ENCODE measurements at regions not wholly inside any gene's neighbourhood (a gene's known extent, or its start where the extent isn't known, plus 50 kb on each side); places are given as distances from the start of the nearest gene placed in this dataset.

- no peaks in the 10 kb centered on the region for H3K36me3 ChIP-seq (ENCODE audit: control insufficient read depth in 1 of 2, insufficient read depth in 2 of 2, low read length in 2 of 2)
- BruUV-seq (replicated peaks), result no TSS peak
- H2AFZ ChIP-seq (ENCODE audit: low read depth, low read length, poor library complexity, severe bottlenecking), result peak overlapping the region; percentile 41
- H3K79me2 ChIP-seq (ENCODE audit: insufficient read depth, low read length), result no peaks in the 10 kb centered on the region
- ChIA-PET POLR2A (no interaction called here), RAD21 (ENCODE audit: low non-redundant PET in 1 of 2, low total read pairs in 2 of 2, uncharacterized antibody in 2 of 2, unreplicated experiment in 2 of 2) (no interaction called here), CTCF (no interaction called here)
- no peak overlapping the region for H3K4me3 ChIP-seq (replicated peaks in 1 of 2; ENCODE audit: low read depth in 1 of 2, low read length in 2 of 2)
- no peaks in the 10 kb centered on the region for H4K20me1 ChIP-seq (ENCODE audit: insufficient read depth)
- TF ChIP-seq ELF1 (IDR thresholded peaks at IDR 0.05; ENCODE audit: borderline replicate concordance, low read depth), result no peak
- TF ChIP-seq POLR2AphosphoS5 (IDR thresholded peaks at IDR 0.05; ENCODE audit: low read depth, low read length), result no peak
- no peak for TF ChIP-seq EGR1 (IDR thresholded peaks at IDR 0.05; ENCODE audit: low read depth)
- no peak for TF ChIP-seq SRF (IDR thresholded peaks at IDR 0.05; ENCODE audit: low read depth)
- no peak for TF ChIP-seq EZH2 (IDR thresholded peaks at IDR 0.05)
- no peak for TF ChIP-seq ZFX (IDR thresholded peaks at IDR 0.05)
- no peak for TF ChIP-seq TCF7L2 (IDR thresholded peaks at IDR 0.05; ENCODE audit: borderline replicate concordance, extremely low read depth, insufficient read depth, insufficient read length)
- DNase-seq (ENCODE audit: low read depth, low spot score), result no peak
- no peaks in the 10 kb centered on the region for H3K9me2 ChIP-seq (ENCODE audit: insufficient read depth)
- no peak overlapping the region for H3K4me2 ChIP-seq (ENCODE audit: low read length)
- H3K9ac ChIP-seq (ENCODE audit: low read length), result no peak overlapping the region
- H3K9me3 ChIP-seq (ENCODE audit: control insufficient read depth in 1 of 2, insufficient read depth in 1 of 2, low read depth in 1 of 2, low read length in 2 of 2), result no peaks in the 10 kb centered on the region
- ATAC-seq, result no peak
- no peak overlapping the region for H3K27ac ChIP-seq (ENCODE audit: low read depth, low read length)
- no peaks in the 10 kb centered on the region for H3K27me3 ChIP-seq (ENCODE audit: insufficient read depth, low read length)
- no peaks in the 10 kb centered on the region for H3K4me1 ChIP-seq (ENCODE audit: control insufficient read depth in 1 of 2, insufficient read depth in 2 of 2, low read length in 2 of 2)
- intact Hi-C loops (cut with micrococcal nuclease), result no loop called here
These were observed 159.5 kb upstream of the CHD1 start for GRCh38 chr5:99088309-99088708.

- no peak for ATAC-seq
- no peak overlapping the region for H2AFZ ChIP-seq (ENCODE audit: low read depth, low read length, poor library complexity, severe bottlenecking)
- no peak for TF ChIP-seq ZFX (IDR thresholded peaks at IDR 0.05)
- TF ChIP-seq JUND (IDR thresholded peaks at IDR 0.05), result no peak
- no peak for TF ChIP-seq MAX (IDR thresholded peaks at IDR 0.05)
- no peak for TF ChIP-seq RAD21 (IDR thresholded peaks at IDR 0.05; ENCODE audit: low read depth)
- no peak for TF ChIP-seq POLR2AphosphoS5 (IDR thresholded peaks at IDR 0.05; ENCODE audit: low read depth, low read length)
- no peak for TF ChIP-seq ZNF274 (IDR thresholded peaks at IDR 0.05; ENCODE audit: low read depth, low read length)
- TF ChIP-seq, protein P1, sequence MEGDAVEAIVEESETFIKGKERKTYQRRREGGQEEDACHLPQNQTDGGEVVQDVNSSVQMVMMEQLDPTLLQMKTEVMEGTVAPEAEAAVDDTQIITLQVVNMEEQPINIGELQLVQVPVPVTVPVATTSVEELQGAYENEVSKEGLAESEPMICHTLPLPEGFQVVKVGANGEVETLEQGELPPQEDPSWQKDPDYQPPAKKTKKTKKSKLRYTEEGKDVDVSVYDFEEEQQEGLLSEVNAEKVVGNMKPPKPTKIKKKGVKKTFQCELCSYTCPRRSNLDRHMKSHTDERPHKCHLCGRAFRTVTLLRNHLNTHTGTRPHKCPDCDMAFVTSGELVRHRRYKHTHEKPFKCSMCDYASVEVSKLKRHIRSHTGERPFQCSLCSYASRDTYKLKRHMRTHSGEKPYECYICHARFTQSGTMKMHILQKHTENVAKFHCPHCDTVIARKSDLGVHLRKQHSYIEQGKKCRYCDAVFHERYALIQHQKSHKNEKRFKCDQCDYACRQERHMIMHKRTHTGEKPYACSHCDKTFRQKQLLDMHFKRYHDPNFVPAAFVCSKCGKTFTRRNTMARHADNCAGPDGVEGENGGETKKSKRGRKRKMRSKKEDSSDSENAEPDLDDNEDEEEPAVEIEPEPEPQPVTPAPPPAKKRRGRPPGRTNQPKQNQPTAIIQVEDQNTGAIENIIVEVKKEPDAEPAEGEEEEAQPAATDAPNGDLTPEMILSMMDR (IDR thresholded peaks at IDR 0.05 in 2 of 3, conservative IDR thresholded peaks at IDR 0.05 in 1 of 3; ENCODE audit: borderline replicate concordance in 1 of 3, insufficient read depth in 1 of 3, low read depth in 2 of 3, low read length in 2 of 3), result no peak
- no peak for TF ChIP-seq SP1 (IDR thresholded peaks at IDR 0.05; ENCODE audit: low read depth)
- no peak for TF ChIP-seq SRF (IDR thresholded peaks at IDR 0.05; ENCODE audit: low read depth)
- TF ChIP-seq POLR2A (IDR thresholded peaks at IDR 0.05; ENCODE audit: borderline replicate concordance, extremely low read depth, insufficient read depth, insufficient read length), result no peak
- no peak for TF ChIP-seq YY1 (IDR thresholded peaks at IDR 0.05; ENCODE audit: extremely low read depth, insufficient replicate concordance, low read depth, low read length)
- no peak for TF ChIP-seq ZBTB33 (IDR thresholded peaks at IDR 0.05; ENCODE audit: extremely low read depth, insufficient replicate concordance, low read length)
- no peak for TF ChIP-seq EGR1 (IDR thresholded peaks at IDR 0.05; ENCODE audit: low read depth)
- TF ChIP-seq SIN3A (IDR thresholded peaks at IDR 0.05; ENCODE audit: low read depth), result no peak
- no peak for TF ChIP-seq CBX3 (IDR thresholded peaks at IDR 0.05; ENCODE audit: low read depth)
These were observed 154.4 kb upstream of the CHD1 start for GRCh38 chr5:99083197-99083596.

More at GRCh38 chr5:99083197-99083596, 154.4 kb upstream of the CHD1 start:
- ChIA-PET CTCF (interaction anchor here (1.4 kb wide), 1 partner anchor 23 kb away, joined by 3 read pairs; no protein-coding TSS in a partner anchor), POLR2A (no interaction called here), RAD21 (ENCODE audit: low non-redundant PET in 1 of 2, low total read pairs in 2 of 2, uncharacterized antibody in 2 of 2, unreplicated experiment in 2 of 2) (no interaction called here)
- H3K9me2 ChIP-seq (ENCODE audit: insufficient read depth), result no peaks in the 10 kb centered on the region
- no peak overlapping the region for H3K4me2 ChIP-seq (ENCODE audit: low read length)
- BruUV-seq (replicated peaks), result no TSS peak
- no peak overlapping the region for H3K4me3 ChIP-seq (replicated peaks in 1 of 2; ENCODE audit: low read depth in 1 of 2, low read length in 2 of 2)
- H3K4me1 ChIP-seq (ENCODE audit: control insufficient read depth in 1 of 2, insufficient read depth in 2 of 2, low read length in 2 of 2), result no peaks in the 10 kb centered on the region
- H4K20me1 ChIP-seq (ENCODE audit: insufficient read depth), result no peaks in the 10 kb centered on the region
- H3K9ac ChIP-seq (ENCODE audit: low read length), result no peak overlapping the region
- H3K79me2 ChIP-seq (ENCODE audit: insufficient read depth, low read length), result no peaks in the 10 kb centered on the region
- no peak overlapping the region for H3K27ac ChIP-seq (ENCODE audit: low read depth, low read length)
- no peaks in the 10 kb centered on the region for H3K36me3 ChIP-seq (ENCODE audit: control insufficient read depth in 1 of 2, insufficient read depth in 2 of 2, low read length in 2 of 2)
- DNase-seq (ENCODE audit: low read depth, low spot score), result no peak
- H3K27me3 ChIP-seq (ENCODE audit: insufficient read depth, low read length), result no peaks in the 10 kb centered on the region
- no peaks in the 10 kb centered on the region for H3K9me3 ChIP-seq (ENCODE audit: control insufficient read depth in 1 of 2, insufficient read depth in 1 of 2, low read depth in 1 of 2, low read length in 2 of 2)
- intact Hi-C loops (cut with micrococcal nuclease), result no loop called here
